SK-N-SH (cell line): ENCODE measurements at regions not wholly inside any gene's neighbourhood (a gene's known extent, or its start where the extent isn't known, plus 50 kb on each side); places are given as distances from the start of the nearest gene placed in this dataset.

Experiments
- CTCF ChIA-PET: fragments of 300-600, 350-600 bp; formaldehyde crosslinking; extraction: SDS; loops from one replicate; lab custom pipeline; 2021; lab: Yijun Ruan, JAX
- POLR2A ChIA-PET: fragments of 350-600 bp; sonication (Branson Sonifier 250); formaldehyde crosslinking; extraction: SDS; loops from one replicate; lab custom pipeline; 2020; ENCODE audit warnings: antibody characterized with exemption, inconsistent platforms; lab: Yijun Ruan, JAX
- DNase-seq: peaks from one replicate; pipeline ENCODE4 v3.0.0; 2012
- H2AFZ ChIP-seq: fragments of 200-600 bp; sonication (generic); 2 replicates; pipeline ENCODE4 v1.8.1; 2016; ENCODE audit warnings: antibody characterized with exemption, mild to moderate bottlenecking, low read depth
- H3F3A ChIP-seq: fragments of 200-600 bp; sonication (generic); replicated peaks from 2 replicates; pipeline ENCODE3; 2016; ENCODE audit warnings: antibody characterized with exemption, mild to moderate bottlenecking; ENCODE audit not compliant: insufficient read depth
- H3K27ac ChIP-seq, 2 experiments: fragments of 200-500 bp in 1 of 2; fragments of 200-600 bp in 1 of 2; sonication (Bioruptor generic) in 1 of 2; sonication (generic), shearing (Covaris generic) in 1 of 2; 2 replicates each; pipeline versions ENCODE4 v1.5.1 to v1.6.1; 2014 to 2016; ENCODE audit warnings: low read depth in 2 of 2, inconsistent platforms in 1 of 2, low read length in 1 of 2, mild to moderate bottlenecking in 1 of 2, mixed read lengths in 1 of 2
- H3K27me3 ChIP-seq: fragments of 200-600 bp; sonication (generic), shearing (Covaris generic); 2 replicates; pipeline ENCODE4 v1.6.1; 2016; ENCODE audit warnings: mixed run types; ENCODE audit not compliant: insufficient read depth
- H3K36me3 ChIP-seq, 2 experiments: fragments of 200-500 bp in 1 of 2; fragments of 200-600 bp in 1 of 2; sonication (Bioruptor generic) in 1 of 2; sonication (generic) in 1 of 2; replicated peaks in 1 of 2; 2 replicates each; pipeline versions ENCODE3 to v1.5.1; 2014 to 2016; ENCODE audit warnings: low read length in 1 of 2, mild to moderate bottlenecking in 1 of 2; ENCODE audit not compliant: insufficient read depth in 2 of 2, control insufficient read depth in 1 of 2
- H3K4me1 ChIP-seq, 2 experiments: fragments of 200-500 bp in 1 of 2; fragments of 200-600 bp in 1 of 2; sonication (Bioruptor generic) in 1 of 2; sonication (generic), shearing (Covaris generic) in 1 of 2; 2 replicates each; pipeline versions ENCODE4 v1.5.1 to v1.6.1; 2014 to 2016; ENCODE audit warnings: low read depth in 1 of 2, low read length in 1 of 2, mixed run types in 1 of 2; ENCODE audit not compliant: insufficient read depth in 2 of 2, control insufficient read depth in 1 of 2
- H3K4me2 ChIP-seq: fragments of 200-600 bp; sonication (generic), shearing (Covaris generic); 2 replicates; pipeline ENCODE4 v1.6.1; 2017; ENCODE audit warnings: mixed run types
- H3K4me3 ChIP-seq, 2 experiments: fragments of 200-500 bp in 1 of 2; fragments of 200-600 bp in 1 of 2; sonication (Bioruptor generic) in 1 of 2; sonication (generic), shearing (Covaris generic) in 1 of 2; 2 replicates each; pipeline versions ENCODE4 v1.5.1 to v1.8.1; 2014 to 2016; ENCODE audit warnings: low read depth in 2 of 2, inconsistent platforms in 1 of 2, low read length in 1 of 2, mild to moderate bottlenecking in 1 of 2, mixed read lengths in 1 of 2, moderate library complexity in 1 of 2
- H3K79me2 ChIP-seq: fragments of 200-600 bp; sonication (generic); 2 replicates; pipeline ENCODE4 v1.8.1; 2017; ENCODE audit warnings: mild to moderate bottlenecking; ENCODE audit not compliant: insufficient read depth
- H3K9ac ChIP-seq: fragments of 200-600 bp; sonication (generic); 2 replicates; pipeline ENCODE4 v1.6.1; 2017; ENCODE audit warnings: mixed run types
- H3K9me2 ChIP-seq: fragments of 200-600 bp; sonication (generic); 2 replicates; pipeline ENCODE4 v1.6.1; 2017; ENCODE audit warnings: mixed run types
- H3K9me3 ChIP-seq: fragments of 200-600 bp; sonication (generic); 2 replicates; pipeline ENCODE4 v1.6.1; 2017; ENCODE audit warnings: mixed run types, mild to moderate bottlenecking, moderate library complexity
- H4K20me1 ChIP-seq: fragments of 200-600 bp; sonication (generic); 2 replicates; pipeline ENCODE4 v1.6.1; 2017; ENCODE audit warnings: mild to moderate bottlenecking, mixed run types; ENCODE audit not compliant: insufficient read depth
- ELF1 ChIP-seq: IDR thresholded peaks from 2 replicates; pipeline ENCODE4 v1.4.0; 2012
- FOXM1 ChIP-seq: IDR thresholded peaks from 2 replicates; pipeline ENCODE4 v1.4.0; 2012; ENCODE audit warnings: low read depth, mild to moderate bottlenecking
- GATA2 ChIP-seq: sonication (generic); formaldehyde crosslinking; IDR thresholded peaks from 2 replicates; pipeline ENCODE4 v1.5.0; 2020; ENCODE audit warnings: mild to moderate bottlenecking, missing genetic modification reagents
- JUND ChIP-seq: IDR thresholded peaks from 2 replicates; pipeline ENCODE4 v1.4.0; 2012
- MXI1 ChIP-seq: IDR thresholded peaks from 2 replicates; pipeline ENCODE4 v1.6.1; 2012; ENCODE audit warnings: mild to moderate bottlenecking, low read depth, low read length, improper control_type of control experiment
- RAD21 ChIP-seq: IDR thresholded peaks from 2 replicates; pipeline ENCODE4 v1.6.1; 2012; ENCODE audit warnings: mild to moderate bottlenecking, low read length
- RCOR1 ChIP-seq: fragments of 150-350 bp; IDR thresholded peaks from 2 replicates; pipeline ENCODE4 v1.6.1; 2017; ENCODE audit warnings: antibody characterized with exemption, low read length
- RFX5 ChIP-seq: IDR thresholded peaks from 2 replicates; pipeline ENCODE4 v1.6.1; 2012; ENCODE audit warnings: mild to moderate bottlenecking, improper control_type of control experiment, low read length
- SMC3 ChIP-seq: IDR thresholded peaks from 2 replicates; pipeline ENCODE4 v1.6.1; 2012; ENCODE audit warnings: low read depth, low read length, improper control_type of control experiment
- TCF12 ChIP-seq: IDR thresholded peaks from 2 replicates; pipeline ENCODE4 v1.4.0; 2012
- WGBS: methylation state at CpG from one replicate; pipeline ENCODE4 v1.1.6; 2017; ENCODE audit warnings: low lambda C conversion rate; 5-methylcytosine and 5-hydroxymethylcytosine counted together
- TF ChIP-seq, protein P1 (sequence below): IDR thresholded peaks from 2 replicates; pipeline ENCODE4 v1.6.1; 2012; ENCODE audit warnings: mild to moderate bottlenecking, low read depth, low read length, moderate library complexity
- TF ChIP-seq, protein P2 (sequence below): fragments of 150-350 bp; IDR thresholded peaks from 2 replicates; pipeline ENCODE4 v1.6.1; 2017; ENCODE audit warnings: antibody characterized with exemption, low read length, low read depth, borderline replicate concordance
- TF ChIP-seq, protein P3 (sequence below): IDR thresholded peaks from 2 replicates; pipeline ENCODE4 v1.4.0; 2012; ENCODE audit warnings: low read depth, borderline replicate concordance
- TF ChIP-seq, protein P4 (sequence below): fragments of 150-350 bp; IDR thresholded peaks from 2 replicates; pipeline ENCODE4 v1.6.1; 2016; ENCODE audit warnings: mild to moderate bottlenecking, low read depth, low read length

DNA sequence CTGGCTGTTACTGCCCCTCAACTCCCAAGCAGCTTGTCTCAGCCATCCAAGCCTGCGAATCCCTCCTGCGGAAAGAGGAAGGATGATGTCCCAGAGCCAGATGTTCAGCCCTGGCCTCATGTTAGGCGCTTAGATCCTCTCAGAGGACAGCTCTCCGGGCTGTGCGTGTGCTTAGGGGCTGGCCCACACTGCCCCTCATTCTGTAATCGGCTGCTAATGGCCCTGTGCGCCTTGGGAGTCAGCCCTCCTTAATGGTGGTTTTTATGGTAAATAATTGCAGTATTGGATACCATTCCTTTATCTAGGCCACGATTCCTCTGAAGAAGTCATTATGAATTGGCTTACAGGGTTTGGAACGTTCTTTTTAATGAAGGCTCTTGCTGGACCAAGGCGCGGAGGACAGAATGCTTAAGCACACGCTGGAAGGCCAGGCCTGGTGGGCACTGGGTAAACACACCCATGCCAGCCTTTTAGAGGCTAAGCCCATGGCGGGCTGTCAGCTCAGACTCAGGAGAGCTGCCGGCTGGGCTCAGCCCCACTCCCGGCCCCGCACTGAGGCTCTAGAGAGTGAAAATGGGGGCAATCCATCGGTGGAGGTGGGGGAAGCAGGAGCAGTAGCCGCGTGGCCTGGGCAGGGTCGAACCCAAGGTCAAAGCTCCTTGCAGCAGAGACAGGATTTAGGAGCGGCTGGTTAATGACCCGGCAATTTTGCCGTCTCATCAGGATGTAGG lies 1157.5 kb downstream of the BRD1 start:
- 37% methylated on average over 15 of the region's 23 CpGs for WGBS
- no peak overlapping the region for H3K27ac ChIP-seq
- no peaks in the 10 kb centered on the region for H3K79me2 ChIP-seq
- no peaks in the 10 kb centered on the region for H3K36me3 ChIP-seq
- H3K4me1 ChIP-seq: peaks cover 0 to 12% of the 10 kb centered on the region in 2 experiments; a peak in 1 of 4 replicates
- H3K4me3 ChIP-seq: no peak overlapping the region
- H3K27me3 ChIP-seq: no peaks in the 10 kb centered on the region
- H3F3A ChIP-seq: no peaks in the 10 kb centered on the region
- no peaks in the 10 kb centered on the region for H4K20me1 ChIP-seq
- ChIA-PET CTCF (no interaction called here), POLR2A (no interaction called here)
- TF ChIP-seq RFX5 (no peak), GATA2 (CRISPR knock-in tag) (no peak), FOXM1 (no peak), RAD21 (no peak), TCF12 (no peak), MXI1 (no peak), RCOR1 (no peak), SMC3 (no peak), ELF1 (no peak), JUND (no peak)
- TF ChIP-seq, protein P1, sequence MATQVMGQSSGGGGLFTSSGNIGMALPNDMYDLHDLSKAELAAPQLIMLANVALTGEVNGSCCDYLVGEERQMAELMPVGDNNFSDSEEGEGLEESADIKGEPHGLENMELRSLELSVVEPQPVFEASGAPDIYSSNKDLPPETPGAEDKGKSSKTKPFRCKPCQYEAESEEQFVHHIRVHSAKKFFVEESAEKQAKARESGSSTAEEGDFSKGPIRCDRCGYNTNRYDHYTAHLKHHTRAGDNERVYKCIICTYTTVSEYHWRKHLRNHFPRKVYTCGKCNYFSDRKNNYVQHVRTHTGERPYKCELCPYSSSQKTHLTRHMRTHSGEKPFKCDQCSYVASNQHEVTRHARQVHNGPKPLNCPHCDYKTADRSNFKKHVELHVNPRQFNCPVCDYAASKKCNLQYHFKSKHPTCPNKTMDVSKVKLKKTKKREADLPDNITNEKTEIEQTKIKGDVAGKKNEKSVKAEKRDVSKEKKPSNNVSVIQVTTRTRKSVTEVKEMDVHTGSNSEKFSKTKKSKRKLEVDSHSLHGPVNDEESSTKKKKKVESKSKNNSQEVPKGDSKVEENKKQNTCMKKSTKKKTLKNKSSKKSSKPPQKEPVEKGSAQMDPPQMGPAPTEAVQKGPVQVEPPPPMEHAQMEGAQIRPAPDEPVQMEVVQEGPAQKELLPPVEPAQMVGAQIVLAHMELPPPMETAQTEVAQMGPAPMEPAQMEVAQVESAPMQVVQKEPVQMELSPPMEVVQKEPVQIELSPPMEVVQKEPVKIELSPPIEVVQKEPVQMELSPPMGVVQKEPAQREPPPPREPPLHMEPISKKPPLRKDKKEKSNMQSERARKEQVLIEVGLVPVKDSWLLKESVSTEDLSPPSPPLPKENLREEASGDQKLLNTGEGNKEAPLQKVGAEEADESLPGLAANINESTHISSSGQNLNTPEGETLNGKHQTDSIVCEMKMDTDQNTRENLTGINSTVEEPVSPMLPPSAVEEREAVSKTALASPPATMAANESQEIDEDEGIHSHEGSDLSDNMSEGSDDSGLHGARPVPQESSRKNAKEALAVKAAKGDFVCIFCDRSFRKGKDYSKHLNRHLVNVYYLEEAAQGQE: no peak
- TF ChIP-seq, protein P2, sequence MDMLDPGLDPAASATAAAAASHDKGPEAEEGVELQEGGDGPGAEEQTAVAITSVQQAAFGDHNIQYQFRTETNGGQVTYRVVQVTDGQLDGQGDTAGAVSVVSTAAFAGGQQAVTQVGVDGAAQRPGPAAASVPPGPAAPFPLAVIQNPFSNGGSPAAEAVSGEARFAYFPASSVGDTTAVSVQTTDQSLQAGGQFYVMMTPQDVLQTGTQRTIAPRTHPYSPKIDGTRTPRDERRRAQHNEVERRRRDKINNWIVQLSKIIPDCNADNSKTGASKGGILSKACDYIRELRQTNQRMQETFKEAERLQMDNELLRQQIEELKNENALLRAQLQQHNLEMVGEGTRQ: no peak
- TF ChIP-seq, protein P3, sequence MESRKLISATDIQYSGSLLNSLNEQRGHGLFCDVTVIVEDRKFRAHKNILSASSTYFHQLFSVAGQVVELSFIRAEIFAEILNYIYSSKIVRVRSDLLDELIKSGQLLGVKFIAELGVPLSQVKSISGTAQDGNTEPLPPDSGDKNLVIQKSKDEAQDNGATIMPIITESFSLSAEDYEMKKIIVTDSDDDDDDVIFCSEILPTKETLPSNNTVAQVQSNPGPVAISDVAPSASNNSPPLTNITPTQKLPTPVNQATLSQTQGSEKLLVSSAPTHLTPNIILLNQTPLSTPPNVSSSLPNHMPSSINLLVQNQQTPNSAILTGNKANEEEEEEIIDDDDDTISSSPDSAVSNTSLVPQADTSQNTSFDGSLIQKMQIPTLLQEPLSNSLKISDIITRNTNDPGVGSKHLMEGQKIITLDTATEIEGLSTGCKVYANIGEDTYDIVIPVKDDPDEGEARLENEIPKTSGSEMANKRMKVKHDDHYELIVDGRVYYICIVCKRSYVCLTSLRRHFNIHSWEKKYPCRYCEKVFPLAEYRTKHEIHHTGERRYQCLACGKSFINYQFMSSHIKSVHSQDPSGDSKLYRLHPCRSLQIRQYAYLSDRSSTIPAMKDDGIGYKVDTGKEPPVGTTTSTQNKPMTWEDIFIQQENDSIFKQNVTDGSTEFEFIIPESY: no peak
- TF ChIP-seq, protein P4, sequence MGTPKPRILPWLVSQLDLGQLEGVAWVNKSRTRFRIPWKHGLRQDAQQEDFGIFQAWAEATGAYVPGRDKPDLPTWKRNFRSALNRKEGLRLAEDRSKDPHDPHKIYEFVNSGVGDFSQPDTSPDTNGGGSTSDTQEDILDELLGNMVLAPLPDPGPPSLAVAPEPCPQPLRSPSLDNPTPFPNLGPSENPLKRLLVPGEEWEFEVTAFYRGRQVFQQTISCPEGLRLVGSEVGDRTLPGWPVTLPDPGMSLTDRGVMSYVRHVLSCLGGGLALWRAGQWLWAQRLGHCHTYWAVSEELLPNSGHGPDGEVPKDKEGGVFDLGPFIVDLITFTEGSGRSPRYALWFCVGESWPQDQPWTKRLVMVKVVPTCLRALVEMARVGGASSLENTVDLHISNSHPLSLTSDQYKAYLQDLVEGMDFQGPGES: no peak
- H3K9me3 ChIP-seq: no peaks in the 10 kb centered on the region
- no peak for DNase-seq
- no peaks in the 10 kb centered on the region for H3K9me2 ChIP-seq
- no peak overlapping the region for H2AFZ ChIP-seq
- no peak overlapping the region for H3K9ac ChIP-seq
- no peak overlapping the region for H3K4me2 ChIP-seq
